NCI-H2171 treated with DMSO at 0.1 percent for 48 hours (cell line): ENCODE measurements at regions not wholly inside any gene's neighbourhood (a gene's known extent, or its start where the extent isn't known, plus 50 kb on each side); places are given as distances from the start of the nearest gene placed in this dataset.

Experiments
- DNase-seq: peaks from one replicate; lab custom pipeline; 2025; lab: John Stamatoyannopoulos, UW

GRCh38 chr6:106035655-106036054 lies 50.5 kb upstream of the PRDM1 start:
- no peak for DNase-seq

GRCh38 chr6:106033806-106034205 lies 52.3 kb upstream of the PRDM1 start:
- no peak for DNase-seq

GRCh38 chr6:106027758-106028157 lies 58.4 kb upstream of the PRDM1 start:
- DNase-seq = no peak

GRCh38 chr6:106026748-106027715 lies 59.1 kb upstream of the PRDM1 start:
- no peak for DNase-seq

GRCh38 chr6:106025655-106026054 lies 60.5 kb upstream of the PRDM1 start:
- no peak for DNase-seq

- DNase-seq = no peak
Measured at GRCh38 chr6:106022801-106023200, 63.3 kb upstream of the PRDM1 start.

- no peak for DNase-seq
Measured at GRCh38 chr6:106017454-106017853, 68.7 kb upstream of the PRDM1 start.

- DNase-seq = no peak
Measured at GRCh38 chr6:106014955-106015354, 71.2 kb upstream of the PRDM1 start.

GRCh38 chr6:106011476-106011875 lies 74.7 kb upstream of the PRDM1 start:
- no peak for DNase-seq

GRCh38 chr6:106005954-106006353 lies 80.2 kb upstream of the PRDM1 start:
- DNase-seq = no peak

- no peak for DNase-seq
Measured at GRCh38 chr6:106005013-106005412, 81.1 kb upstream of the PRDM1 start.

GRCh38 chr6:106003268-106003987 lies 82.7 kb upstream of the PRDM1 start:
- peak; percentile 32 for DNase-seq

GRCh38 chr6:106002005-106002404 lies 84.1 kb upstream of the PRDM1 start:
- no peak for DNase-seq

GRCh38 chr6:106000935-106001334 lies 85.2 kb upstream of the PRDM1 start:
- no peak for DNase-seq

- no peak for DNase-seq
Measured at GRCh38 chr6:105997482-105997881, 88.7 kb upstream of the PRDM1 start.

GRCh38 chr6:105995391-105995865 lies 90.7 kb upstream of the PRDM1 start:
- no peak for DNase-seq

- no peak for DNase-seq
Measured at GRCh38 chr6:105994591-105995390, 91.3 kb upstream of the PRDM1 start.

GRCh38 chr6:105994118-105994590 lies 92.0 kb upstream of the PRDM1 start:
- DNase-seq = no peak

GRCh38 chr6:105993341-105994117 lies 92.6 kb upstream of the PRDM1 start:
- DNase-seq = no peak

GRCh38 chr6:105992315-105992961 lies 93.7 kb upstream of the PRDM1 start:
- peak; percentile 65 for DNase-seq
